ENCODE measurements at regions not wholly inside any gene's neighbourhood (a gene's known extent, or its start where the extent isn't known, plus 50 kb on each side); places are given as distances from the start of the nearest gene placed in this dataset.

DNA sequence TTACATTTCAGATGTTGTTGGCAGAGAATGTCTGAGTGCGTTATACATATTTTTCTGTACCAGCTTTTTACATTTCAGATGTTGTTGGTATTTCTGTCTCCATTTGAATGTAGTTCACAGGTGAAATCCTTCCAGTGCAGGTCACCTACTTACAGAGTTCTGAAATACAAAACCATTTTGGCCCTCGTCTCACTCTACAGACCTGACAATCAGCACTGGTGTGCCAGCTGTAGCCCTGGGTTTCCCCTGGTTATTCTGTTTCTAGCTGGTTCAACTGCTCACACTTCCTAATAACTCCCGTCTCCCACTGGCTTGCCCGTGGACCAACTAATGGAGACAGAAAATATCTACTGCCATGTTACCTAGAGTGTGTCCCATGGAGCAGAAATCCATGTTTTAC lies 87.5 kb upstream of the CDIN1 start:
- no peak for TF ChIP-seq POLR2A (IDR thresholded peaks at IDR 0.05)
- TF ChIP-seq, protein P1, sequence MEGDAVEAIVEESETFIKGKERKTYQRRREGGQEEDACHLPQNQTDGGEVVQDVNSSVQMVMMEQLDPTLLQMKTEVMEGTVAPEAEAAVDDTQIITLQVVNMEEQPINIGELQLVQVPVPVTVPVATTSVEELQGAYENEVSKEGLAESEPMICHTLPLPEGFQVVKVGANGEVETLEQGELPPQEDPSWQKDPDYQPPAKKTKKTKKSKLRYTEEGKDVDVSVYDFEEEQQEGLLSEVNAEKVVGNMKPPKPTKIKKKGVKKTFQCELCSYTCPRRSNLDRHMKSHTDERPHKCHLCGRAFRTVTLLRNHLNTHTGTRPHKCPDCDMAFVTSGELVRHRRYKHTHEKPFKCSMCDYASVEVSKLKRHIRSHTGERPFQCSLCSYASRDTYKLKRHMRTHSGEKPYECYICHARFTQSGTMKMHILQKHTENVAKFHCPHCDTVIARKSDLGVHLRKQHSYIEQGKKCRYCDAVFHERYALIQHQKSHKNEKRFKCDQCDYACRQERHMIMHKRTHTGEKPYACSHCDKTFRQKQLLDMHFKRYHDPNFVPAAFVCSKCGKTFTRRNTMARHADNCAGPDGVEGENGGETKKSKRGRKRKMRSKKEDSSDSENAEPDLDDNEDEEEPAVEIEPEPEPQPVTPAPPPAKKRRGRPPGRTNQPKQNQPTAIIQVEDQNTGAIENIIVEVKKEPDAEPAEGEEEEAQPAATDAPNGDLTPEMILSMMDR (IDR thresholded peaks at IDR 0.05 in 4 of 5, conservative IDR thresholded peaks at IDR 0.05 in 1 of 5) = no peak
- intact Hi-C loops (cut with DNase I; ENCODE audit: low total_unique reads) (no loop called here), in situ Hi-C loops (cut with MboI; ENCODE audit: low sequenced_read_pairs in 4 of 4) (no loop called here)
- ATAC-seq (no peak), DNase-seq (no peak)
- no peak overlapping the region for H3K4me3 ChIP-seq
- H3K9me3 ChIP-seq = no peaks in the 10 kb centered on the region
- no peaks in the 10 kb centered on the region for H3K36me3 ChIP-seq
- no peaks in the 10 kb centered on the region for H3K4me1 ChIP-seq
- no peak overlapping the region for H3K27ac ChIP-seq
- H3K27me3 ChIP-seq = peaks cover 0 to 2% (median 0%) of the 10 kb centered on the region in 3 donors

DNA sequence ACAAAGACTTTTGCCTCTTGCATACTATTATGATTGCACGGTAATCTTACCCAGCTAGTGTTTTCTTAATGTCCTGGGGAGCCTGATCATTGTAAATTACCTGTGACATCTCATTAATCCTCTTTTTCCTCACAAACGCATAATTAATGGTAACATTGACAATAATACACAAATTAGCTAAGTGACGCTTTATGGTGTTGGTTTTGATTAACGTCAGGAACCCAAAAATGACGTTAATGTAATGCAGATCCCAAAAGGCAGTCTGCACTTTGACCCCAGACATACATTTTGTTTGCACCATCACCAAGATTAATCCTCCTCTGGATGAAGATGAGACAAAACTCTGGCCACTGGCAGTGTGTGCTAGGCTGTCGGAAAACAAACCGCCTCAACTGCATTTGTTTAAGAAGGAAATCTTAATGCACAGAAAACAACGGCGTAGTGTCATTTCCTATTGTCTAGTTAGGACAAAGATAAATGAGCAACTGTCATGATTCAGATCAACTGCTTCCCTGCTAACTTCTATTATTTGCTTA lies 83.9 kb upstream of the CDIN1 start:
- Histone ChIP-seq H3K9me3 (no peaks in the 10 kb centered on the region), H3K27ac (no peak overlapping the region), H3K27me3 (peaks cover 0 to 2% (median 0%) of the 10 kb centered on the region in 3 donors), H3K4me3 (no peak overlapping the region), H3K4me1 (no peaks in the 10 kb centered on the region), H3K36me3 (no peaks in the 10 kb centered on the region)
- in situ Hi-C loops (cut with MboI; ENCODE audit: low sequenced_read_pairs in 4 of 4) (no loop called here), intact Hi-C loops (cut with DNase I; ENCODE audit: low total_unique reads) (no loop called here)
- no peak for ATAC-seq
- DNase-seq = no peak
- no peak for TF ChIP-seq POLR2A (IDR thresholded peaks at IDR 0.05)
- TF ChIP-seq, protein P1 (IDR thresholded peaks at IDR 0.05 in 4 of 5, conservative IDR thresholded peaks at IDR 0.05 in 1 of 5) = no peak

DNA sequence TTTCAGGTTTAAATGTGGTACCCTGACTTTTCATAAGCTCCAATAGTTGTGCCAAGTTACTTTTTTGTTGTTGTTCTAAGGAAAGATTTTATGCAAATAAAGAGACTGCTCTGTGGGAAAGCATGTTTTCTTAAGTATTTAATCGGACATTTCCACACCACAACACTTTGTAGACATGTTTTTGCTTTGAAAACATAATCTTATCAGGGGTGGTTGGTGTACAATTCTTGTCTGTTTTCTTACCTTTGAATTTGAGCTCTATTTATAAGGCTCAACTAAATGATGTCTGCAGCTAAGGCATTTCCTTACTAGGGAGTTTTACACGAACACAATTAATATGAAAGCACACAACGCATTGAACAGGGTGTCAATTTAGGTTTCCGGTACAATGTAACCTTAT lies 81.5 kb upstream of the CDIN1 start:
- no peaks in the 10 kb centered on the region for H3K36me3 ChIP-seq
- no peak for DNase-seq
- no peak for TF ChIP-seq POLR2A (IDR thresholded peaks at IDR 0.05)
- TF ChIP-seq, protein P1 (IDR thresholded peaks at IDR 0.05 in 4 of 5, conservative IDR thresholded peaks at IDR 0.05 in 1 of 5) = no peak
- peaks cover 0 to 2% (median 0%) of the 10 kb centered on the region in 3 donors for H3K27me3 ChIP-seq
- intact Hi-C loops (cut with DNase I; ENCODE audit: low total_unique reads) = no loop called here
- in situ Hi-C loops (cut with MboI; ENCODE audit: low sequenced_read_pairs in 4 of 4) = no loop called here
- H3K9me3 ChIP-seq = no peaks in the 10 kb centered on the region
- H3K4me1 ChIP-seq = peaks cover 0 to 3% of the 10 kb centered on the region in 2 donors
- H3K4me3 ChIP-seq = no peak overlapping the region
- no peak overlapping the region for H3K27ac ChIP-seq
- ATAC-seq = no peak

DNA sequence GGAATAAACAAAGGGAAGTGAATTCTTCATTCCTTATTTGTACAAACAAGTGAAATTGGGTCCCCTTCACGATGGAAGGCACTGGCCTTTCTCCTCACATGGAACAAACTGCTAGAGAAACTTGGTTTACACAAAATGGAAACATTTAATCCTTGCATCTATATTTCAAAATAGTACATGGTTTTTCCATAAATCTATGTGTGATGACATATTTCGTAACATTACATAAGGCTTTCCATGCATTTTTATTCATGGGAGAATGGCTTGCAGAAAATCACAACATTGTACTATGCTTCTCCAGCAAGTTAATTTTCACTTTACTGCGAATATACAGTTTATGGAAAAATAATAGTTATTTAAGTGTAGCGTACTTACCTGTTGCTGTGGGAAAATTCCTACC lies 81.0 kb upstream of the CDIN1 start:
- Histone ChIP-seq H3K27me3 (peaks cover 0 to 2% (median 0%) of the 10 kb centered on the region in 3 donors), H3K4me1 (peaks cover 0 to 3% of the 10 kb centered on the region in 2 donors), H3K36me3 (no peaks in the 10 kb centered on the region), H3K9me3 (no peaks in the 10 kb centered on the region), H3K4me3 (no peak overlapping the region), H3K27ac (no peak overlapping the region)
- no peak for ATAC-seq
- intact Hi-C loops (cut with DNase I; ENCODE audit: low total_unique reads) (no loop called here), in situ Hi-C loops (cut with MboI; ENCODE audit: low sequenced_read_pairs in 4 of 4) (no loop called here)
- no peak for DNase-seq
- no peak for TF ChIP-seq POLR2A (IDR thresholded peaks at IDR 0.05)

DNA sequence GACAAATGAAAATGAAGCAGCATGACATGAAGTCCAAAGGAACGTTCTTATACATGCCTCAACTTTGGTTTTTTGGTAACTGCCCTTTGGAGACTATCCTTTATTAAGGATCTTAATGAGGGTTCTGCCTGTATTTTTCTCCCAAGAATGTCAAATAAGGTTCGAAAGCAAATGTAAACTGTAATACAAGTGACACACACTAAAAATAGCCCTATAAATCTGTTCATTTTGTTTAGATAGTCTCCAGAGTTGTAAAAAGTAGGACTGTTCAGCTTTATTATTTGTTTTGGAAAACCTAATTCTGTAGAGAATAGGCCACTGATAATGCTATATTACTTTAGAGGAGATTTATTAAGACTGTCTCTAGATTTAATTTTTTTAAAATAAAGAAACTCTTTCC lies 80.5 kb upstream of the CDIN1 start:
- no peak overlapping the region for H3K27ac ChIP-seq
- H3K4me1 ChIP-seq = peaks cover 0 to 3% of the 10 kb centered on the region in 2 donors
- in situ Hi-C loops (cut with MboI; ENCODE audit: low sequenced_read_pairs in 4 of 4) = no loop called here
- TF ChIP-seq, protein P1 (IDR thresholded peaks at IDR 0.05 in 4 of 5, conservative IDR thresholded peaks at IDR 0.05 in 1 of 5) = no peak
- no peak for TF ChIP-seq POLR2A (IDR thresholded peaks at IDR 0.05)
- no peaks in the 10 kb centered on the region for H3K9me3 ChIP-seq
- H3K36me3 ChIP-seq = no peaks in the 10 kb centered on the region
- H3K27me3 ChIP-seq = peaks cover 0 to 2% (median 0%) of the 10 kb centered on the region in 3 donors
- DNase-seq (no peak), ATAC-seq (no peak)
- no peak overlapping the region for H3K4me3 ChIP-seq
- intact Hi-C loops (cut with DNase I; ENCODE audit: low total_unique reads) = no loop called here
